ENCODE measurements at regions not wholly inside any gene's neighbourhood (a gene's known extent, or its start where the extent isn't known, plus 50 kb on each side); places are given as distances from the start of the nearest gene placed in this dataset.

- H3K36me3 ChIP-seq (ENCODE audit: insufficient read depth, low read length), result no peaks in the 10 kb centered on the region
- no peaks in the 10 kb centered on the region for H3K4me1 ChIP-seq (ENCODE audit: control insufficient read depth, insufficient read depth, low read length, unreplicated experiment)
- H3K27ac ChIP-seq (ENCODE audit: low read depth, low read length), result no peak overlapping the region
- no peaks in the 10 kb centered on the region for H3K79me2 ChIP-seq (ENCODE audit: control insufficient read depth, insufficient read depth, low read length, unreplicated experiment)
- H3K27me3 ChIP-seq (ENCODE audit: insufficient read depth, low read length), result no peaks in the 10 kb centered on the region
- no peak overlapping the region for H3K4me3 ChIP-seq (ENCODE audit: low read depth, low read length)
- H2AFZ ChIP-seq (ENCODE audit: low read length, unreplicated experiment), result no peak overlapping the region
Measured at GRCh38 chr6:49370518-49370917, 92.5 kb downstream of the MMUT start.

GRCh38 chr6:49366539-49366938, 96.5 kb downstream of the MMUT start:
- Histone ChIP-seq H3K27ac (ENCODE audit: low read depth, low read length) (no peak overlapping the region), H3K4me1 (ENCODE audit: control insufficient read depth, insufficient read depth, low read length, unreplicated experiment) (no peaks in the 10 kb centered on the region), H3K4me3 (ENCODE audit: low read depth, low read length) (no peak overlapping the region), H2AFZ (ENCODE audit: low read length, unreplicated experiment) (no peak overlapping the region), H3K79me2 (ENCODE audit: control insufficient read depth, insufficient read depth, low read length, unreplicated experiment) (no peaks in the 10 kb centered on the region), H3K27me3 (ENCODE audit: insufficient read depth, low read length) (no peaks in the 10 kb centered on the region), H3K36me3 (ENCODE audit: insufficient read depth, low read length) (no peaks in the 10 kb centered on the region)

- H3K79me2 ChIP-seq (ENCODE audit: control insufficient read depth, insufficient read depth, low read length, unreplicated experiment), result no peaks in the 10 kb centered on the region
- no peak overlapping the region for H2AFZ ChIP-seq (ENCODE audit: low read length, unreplicated experiment)
- H3K36me3 ChIP-seq (ENCODE audit: insufficient read depth, low read length), result no peaks in the 10 kb centered on the region
- no peak overlapping the region for H3K4me3 ChIP-seq (ENCODE audit: low read depth, low read length)
- no peak overlapping the region for H3K27ac ChIP-seq (ENCODE audit: low read depth, low read length)
- H3K4me1 ChIP-seq (ENCODE audit: control insufficient read depth, insufficient read depth, low read length, unreplicated experiment), result no peaks in the 10 kb centered on the region
- no peaks in the 10 kb centered on the region for H3K27me3 ChIP-seq (ENCODE audit: insufficient read depth, low read length)
Measured at GRCh38 chr6:49348561-49348960, 114.5 kb downstream of the MMUT start.

GRCh38 chr6:49342410-49342809, 120.6 kb downstream of the MMUT start:
- H3K4me1 ChIP-seq (ENCODE audit: control insufficient read depth, insufficient read depth, low read length, unreplicated experiment), result no peaks in the 10 kb centered on the region
- no peak overlapping the region for H3K4me3 ChIP-seq (ENCODE audit: low read depth, low read length)
- no peaks in the 10 kb centered on the region for H3K36me3 ChIP-seq (ENCODE audit: insufficient read depth, low read length)
- H2AFZ ChIP-seq (ENCODE audit: low read length, unreplicated experiment), result no peak overlapping the region
- no peak overlapping the region for H3K27ac ChIP-seq (ENCODE audit: low read depth, low read length)
- H3K27me3 ChIP-seq (ENCODE audit: insufficient read depth, low read length), result no peaks in the 10 kb centered on the region
- H3K79me2 ChIP-seq (ENCODE audit: control insufficient read depth, insufficient read depth, low read length, unreplicated experiment), result no peaks in the 10 kb centered on the region

- no peak overlapping the region for H3K27ac ChIP-seq (ENCODE audit: low read depth, low read length)
- H3K4me3 ChIP-seq (ENCODE audit: low read depth, low read length), result no peak overlapping the region
- H3K79me2 ChIP-seq (ENCODE audit: control insufficient read depth, insufficient read depth, low read length, unreplicated experiment), result no peaks in the 10 kb centered on the region
- no peaks in the 10 kb centered on the region for H3K27me3 ChIP-seq (ENCODE audit: insufficient read depth, low read length)
- H3K4me1 ChIP-seq (ENCODE audit: control insufficient read depth, insufficient read depth, low read length, unreplicated experiment), result no peaks in the 10 kb centered on the region
- H2AFZ ChIP-seq (ENCODE audit: low read length, unreplicated experiment), result no peak overlapping the region
- no peaks in the 10 kb centered on the region for H3K36me3 ChIP-seq (ENCODE audit: insufficient read depth, low read length)
Measured at GRCh38 chr6:49341869-49342268, 121.2 kb downstream of the MMUT start.

GRCh38 chr6:49339096-49339495, 124.0 kb downstream of the MMUT start:
- Histone ChIP-seq H3K27ac (ENCODE audit: low read depth, low read length) (no peak overlapping the region), H3K79me2 (ENCODE audit: control insufficient read depth, insufficient read depth, low read length, unreplicated experiment) (no peaks in the 10 kb centered on the region), H3K4me3 (ENCODE audit: low read depth, low read length) (no peak overlapping the region), H3K4me1 (ENCODE audit: control insufficient read depth, insufficient read depth, low read length, unreplicated experiment) (no peaks in the 10 kb centered on the region), H2AFZ (ENCODE audit: low read length, unreplicated experiment) (no peak overlapping the region), H3K36me3 (ENCODE audit: insufficient read depth, low read length) (no peaks in the 10 kb centered on the region), H3K27me3 (ENCODE audit: insufficient read depth, low read length) (no peaks in the 10 kb centered on the region)

- Histone ChIP-seq H3K4me3 (ENCODE audit: low read depth, low read length) (no peak overlapping the region), H3K36me3 (ENCODE audit: insufficient read depth, low read length) (no peaks in the 10 kb centered on the region), H3K27me3 (ENCODE audit: insufficient read depth, low read length) (no peaks in the 10 kb centered on the region), H3K27ac (ENCODE audit: low read depth, low read length) (no peak overlapping the region), H3K4me1 (ENCODE audit: control insufficient read depth, insufficient read depth, low read length, unreplicated experiment) (no peaks in the 10 kb centered on the region), H2AFZ (ENCODE audit: low read length, unreplicated experiment) (no peak overlapping the region), H3K79me2 (ENCODE audit: control insufficient read depth, insufficient read depth, low read length, unreplicated experiment) (no peaks in the 10 kb centered on the region)
Measured at GRCh38 chr6:49336514-49337131, 126.4 kb downstream of the MMUT start.

GRCh38 chr6:49333345-49334125, 129.5 kb downstream of the MMUT start:
- H3K4me3 ChIP-seq (ENCODE audit: low read depth, low read length), result no peak overlapping the region
- no peaks in the 10 kb centered on the region for H3K27me3 ChIP-seq (ENCODE audit: insufficient read depth, low read length)
- no peak overlapping the region for H2AFZ ChIP-seq (ENCODE audit: low read length, unreplicated experiment)
- H3K27ac ChIP-seq (ENCODE audit: low read depth, low read length), result no peak overlapping the region
- no peaks in the 10 kb centered on the region for H3K36me3 ChIP-seq (ENCODE audit: insufficient read depth, low read length)
- H3K79me2 ChIP-seq (ENCODE audit: control insufficient read depth, insufficient read depth, low read length, unreplicated experiment), result no peaks in the 10 kb centered on the region
- H3K4me1 ChIP-seq (ENCODE audit: control insufficient read depth, insufficient read depth, low read length, unreplicated experiment), result no peaks in the 10 kb centered on the region

- H2AFZ ChIP-seq (ENCODE audit: low read length, unreplicated experiment), result no peak overlapping the region
- no peaks in the 10 kb centered on the region for H3K79me2 ChIP-seq (ENCODE audit: control insufficient read depth, insufficient read depth, low read length, unreplicated experiment)
- H3K27me3 ChIP-seq (ENCODE audit: insufficient read depth, low read length), result no peaks in the 10 kb centered on the region
- peaks cover 7% of the 10 kb centered on the region for H3K4me1 ChIP-seq (ENCODE audit: control insufficient read depth, insufficient read depth, low read length, unreplicated experiment)
- H3K36me3 ChIP-seq (ENCODE audit: insufficient read depth, low read length), result no peaks in the 10 kb centered on the region
- H3K4me3 ChIP-seq (ENCODE audit: low read depth, low read length), result no peak overlapping the region
- H3K27ac ChIP-seq (ENCODE audit: low read depth, low read length), result no peak overlapping the region
Measured at GRCh38 chr6:49332781-49333180, 130.3 kb downstream of the MMUT start.

- Histone ChIP-seq H3K4me1 (ENCODE audit: control insufficient read depth, insufficient read depth, low read length, unreplicated experiment) (peaks cover 29% of the 10 kb centered on the region), H3K4me3 (ENCODE audit: low read depth, low read length) (no peak overlapping the region), H2AFZ (ENCODE audit: low read length, unreplicated experiment) (no peak overlapping the region), H3K27me3 (ENCODE audit: insufficient read depth, low read length) (no peaks in the 10 kb centered on the region), H3K79me2 (ENCODE audit: control insufficient read depth, insufficient read depth, low read length, unreplicated experiment) (no peaks in the 10 kb centered on the region), H3K36me3 (ENCODE audit: insufficient read depth, low read length) (no peaks in the 10 kb centered on the region), H3K27ac (ENCODE audit: low read depth, low read length) (no peak overlapping the region)
Measured at GRCh38 chr6:49329186-49329585, 133.9 kb downstream of the MMUT start.

Data from ACC112 (cell line).